Hematopoietic multipotent progenitor cell treated with erythropoietin and hydrocortisone succinate and interleukin-3 and kit ligand, for 15 days (in vitro differentiated cells): ENCODE measurements at regions not wholly inside any gene's neighbourhood (a gene's known extent, or its start where the extent isn't known, plus 50 kb on each side); places are given as distances from the start of the nearest gene placed in this dataset.
"Not testable (repeated sequence)": the region's sequence is repeated elsewhere in the genome, so short reads cannot be mapped to it uniquely, and the experiment has no call there.

Source experiments
- DNase-seq: peaks from one replicate; pipeline ENCODE4 v3.0.0-alpha.2; 2015; ENCODE audit warnings: low spot score

DNA sequence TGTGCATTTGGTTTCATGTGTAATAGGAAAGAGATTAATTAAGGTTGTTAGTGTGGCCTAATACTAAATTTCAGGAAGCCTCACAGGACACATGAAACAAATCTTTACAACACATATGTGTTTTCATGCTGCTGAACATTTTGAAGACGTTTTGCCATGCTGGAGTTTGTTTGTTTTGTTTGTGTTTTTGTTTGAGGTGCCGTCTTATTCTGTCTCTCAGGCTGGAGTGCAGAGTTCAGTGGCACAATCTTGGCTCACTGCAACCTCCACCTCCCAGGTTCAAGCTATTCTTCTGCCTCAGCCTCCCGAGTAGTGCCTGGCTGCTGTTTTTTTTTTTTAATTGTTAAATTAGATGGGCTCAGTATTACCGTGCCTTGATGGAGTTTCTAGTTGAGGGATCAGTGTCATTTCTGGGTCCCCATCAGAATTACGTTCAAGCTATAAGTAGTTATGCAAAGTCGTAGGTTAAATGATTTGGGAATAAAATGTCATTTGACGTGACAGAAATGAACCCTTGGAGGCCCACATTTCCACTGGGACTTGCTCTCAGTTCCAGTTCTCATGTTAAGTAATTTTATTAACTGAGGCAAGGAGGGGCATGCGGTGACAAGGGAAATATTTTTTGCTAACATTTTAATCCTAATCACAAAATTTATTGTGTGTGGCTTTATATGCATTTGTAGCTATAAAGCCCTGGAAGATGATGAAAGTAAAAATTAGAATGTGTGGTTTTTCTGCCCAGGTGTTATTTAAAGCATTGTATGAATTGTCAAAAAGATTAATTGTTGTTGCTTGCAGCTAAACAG, 196.9 kb downstream of the TM9SF2 start:
- no peak for DNase-seq

DNA sequence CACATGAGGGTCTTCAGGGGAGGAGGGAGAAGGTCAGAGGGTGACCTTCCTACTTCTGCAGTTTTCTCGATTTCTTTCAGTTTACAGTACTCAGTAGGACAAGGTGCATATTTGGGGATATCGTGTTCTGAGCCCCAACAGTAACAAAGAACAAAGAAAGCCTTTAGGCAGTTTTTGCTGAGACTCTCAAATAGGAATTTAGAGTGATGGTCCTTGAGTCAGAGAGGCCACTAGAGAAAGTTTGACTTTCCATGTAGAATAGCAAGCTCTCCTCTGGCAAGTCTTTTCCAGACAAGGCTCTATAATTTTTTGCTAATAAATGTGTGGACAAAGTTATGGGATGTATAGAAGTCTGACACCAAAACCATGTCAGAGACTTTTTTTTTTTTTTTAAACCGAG, 194.6 kb downstream of the TM9SF2 start:
- DNase-seq = no peak

DNA sequence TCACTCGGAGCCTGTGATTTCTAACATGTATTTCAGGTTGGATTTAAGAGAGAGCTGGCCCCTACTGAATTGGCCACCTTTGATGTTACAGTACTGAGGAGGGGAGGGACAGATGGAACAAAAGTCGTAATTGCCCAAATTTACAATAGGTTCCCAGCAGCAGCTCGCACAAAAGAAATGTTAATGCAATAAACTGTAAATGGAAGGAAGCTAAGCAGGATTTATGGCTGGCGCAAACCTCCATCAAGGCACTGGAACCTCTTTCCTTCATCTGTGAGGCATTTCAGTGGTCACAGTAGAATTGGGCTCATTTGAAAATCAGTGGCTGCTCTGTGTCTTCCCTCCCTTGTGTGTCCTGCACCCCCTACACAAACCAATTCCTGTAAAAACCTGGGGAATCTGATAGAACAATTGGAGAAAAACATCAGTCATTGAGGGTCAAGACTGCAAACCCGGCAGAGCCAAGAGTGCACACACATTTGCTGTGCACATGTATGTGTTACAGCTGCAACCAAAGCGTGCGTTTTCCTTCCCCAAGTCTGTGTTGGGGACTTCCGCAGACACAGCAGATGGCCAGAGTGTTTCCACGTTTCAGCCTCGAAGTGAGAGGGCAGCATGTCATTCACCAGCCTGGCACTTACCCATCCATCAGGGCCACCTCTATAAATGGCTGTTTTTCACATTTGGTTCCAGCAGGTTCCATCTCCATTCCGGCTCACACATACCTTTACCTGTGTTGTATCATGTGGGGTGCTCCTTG, 192.8 kb downstream of the TM9SF2 start:
- DNase-seq = no peak

DNA sequence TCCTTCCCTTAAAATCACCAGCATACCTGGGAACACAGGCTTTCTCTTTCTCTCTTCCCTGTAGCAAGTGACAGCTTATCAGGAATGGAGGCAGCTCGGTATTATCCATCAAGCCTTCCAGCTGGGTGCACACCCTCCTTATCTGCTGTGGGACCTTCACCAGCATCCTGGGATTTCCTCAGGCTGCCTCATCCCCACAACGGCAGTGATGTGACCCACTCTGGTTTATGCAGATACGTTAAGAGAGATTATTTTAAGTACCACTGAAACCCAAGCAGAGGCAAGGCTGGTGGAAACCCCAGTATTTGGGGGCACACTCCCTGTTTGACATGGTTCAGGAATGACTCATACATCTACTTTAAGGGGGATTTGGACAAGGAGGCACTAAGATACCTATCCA, 192.1 kb downstream of the TM9SF2 start:
- no peak for DNase-seq

DNA sequence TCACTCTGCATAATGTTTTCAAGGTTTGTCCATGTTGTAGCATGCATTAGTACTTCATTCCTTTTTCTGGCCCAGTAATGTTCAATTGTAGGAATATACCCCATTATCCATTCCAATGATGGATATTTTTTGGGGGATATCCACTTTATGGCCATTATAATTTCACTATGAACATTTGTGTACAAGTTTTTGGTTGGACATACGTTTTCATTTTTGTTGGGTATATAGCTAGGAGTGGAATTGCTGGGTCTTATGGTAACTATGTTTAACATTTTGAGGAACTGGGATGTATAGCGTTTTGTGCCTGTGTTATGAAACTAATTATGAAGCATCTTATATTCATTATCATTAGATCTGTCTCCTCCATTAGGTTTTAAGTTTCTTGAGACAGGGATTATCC, 191.6 kb downstream of the TM9SF2 start:
- DNase-seq = no peak

DNA sequence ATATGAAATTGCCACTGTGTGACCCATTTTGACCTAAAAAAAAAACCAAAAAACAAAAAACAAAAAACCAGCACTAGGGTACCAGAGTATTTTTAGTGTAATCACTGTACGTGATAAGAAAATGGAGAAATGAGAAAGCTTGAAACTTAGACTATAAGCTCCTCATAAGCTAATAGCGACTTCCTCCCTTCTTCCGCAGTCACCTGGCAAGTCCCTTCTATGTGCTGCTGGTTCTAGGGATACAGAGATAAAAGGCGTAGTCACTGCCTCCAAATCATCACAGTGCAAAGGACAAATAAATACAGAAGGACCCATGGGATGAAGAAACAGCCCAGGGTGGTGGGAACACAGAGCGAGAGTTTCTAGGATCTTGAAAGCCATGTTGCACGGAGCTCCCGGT, 190.3 kb downstream of the TM9SF2 start:
- DNase-seq = no peak

DNA sequence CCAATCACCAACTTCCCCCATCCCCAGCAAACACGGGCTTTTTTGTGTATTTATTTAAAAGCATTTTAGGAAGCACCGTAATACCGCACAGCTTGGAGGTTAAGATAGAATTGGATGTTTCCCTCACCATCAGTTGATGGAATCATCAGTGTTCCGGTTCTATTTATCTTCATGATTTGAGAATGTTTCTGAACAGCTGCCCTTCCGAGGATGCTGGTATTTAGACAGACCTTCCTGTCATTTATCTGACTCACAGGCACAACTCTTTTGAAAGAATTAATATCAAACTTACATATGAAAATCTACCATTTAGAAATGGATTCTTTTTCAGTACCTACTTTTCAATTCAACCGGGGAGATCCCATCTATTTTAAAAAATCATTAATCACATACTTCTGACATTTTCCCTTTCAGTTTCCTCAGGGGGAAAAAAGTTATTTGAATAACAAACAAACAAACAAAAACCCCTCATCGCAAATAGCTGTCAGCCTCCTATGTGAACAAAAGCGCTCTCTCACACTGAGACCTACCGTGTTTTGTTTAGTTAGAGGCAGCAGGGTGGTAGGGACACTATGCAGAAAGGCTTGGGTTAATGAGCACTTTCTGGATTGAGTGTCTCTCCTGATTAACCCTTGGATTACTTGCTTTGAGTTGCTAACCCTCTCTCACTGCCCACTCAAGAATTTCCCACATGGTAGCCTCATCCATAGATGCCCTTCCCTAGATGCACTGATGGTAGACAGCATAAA, 189.3 kb downstream of the TM9SF2 start:
- DNase-seq = no peak

DNA sequence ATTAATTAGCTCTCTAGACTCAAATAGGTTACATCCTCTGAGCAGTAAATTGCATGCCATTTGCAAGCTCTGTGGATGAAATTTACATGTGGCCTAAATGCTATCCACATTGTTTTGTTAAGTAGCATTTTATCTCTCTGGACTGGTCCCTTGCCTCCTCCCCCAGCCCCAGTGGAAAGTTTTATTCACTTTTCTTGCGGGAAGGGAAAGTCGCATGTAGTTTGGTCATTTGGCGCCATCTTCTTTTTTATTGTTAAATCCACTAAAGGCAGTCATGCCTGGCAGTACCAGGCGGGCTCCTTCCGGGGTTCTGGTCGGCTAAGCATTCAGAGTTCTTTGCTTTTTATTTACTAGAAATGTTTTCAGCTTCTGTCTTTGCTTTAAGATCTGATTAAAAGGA, 188.7 kb downstream of the TM9SF2 start:
- no peak for DNase-seq

DNA sequence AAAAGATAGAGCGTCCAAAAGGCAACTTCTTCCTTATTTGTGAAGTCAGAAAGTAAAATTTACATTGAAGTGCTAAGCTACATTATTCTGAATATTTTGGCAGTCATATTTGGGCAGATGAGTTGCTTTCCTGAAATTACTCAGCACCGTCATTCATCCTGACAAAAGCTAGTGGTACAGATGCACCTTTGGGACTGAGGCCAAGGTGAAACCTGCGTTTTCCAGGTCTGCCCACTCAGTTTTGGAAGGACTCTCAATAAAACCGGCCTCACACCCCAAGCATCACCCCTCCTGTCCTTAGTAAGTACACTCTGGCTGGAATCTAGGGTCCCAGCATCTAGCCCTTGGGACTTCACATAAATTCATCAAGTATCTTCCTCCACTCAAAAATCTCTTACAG, 187.5 kb downstream of the TM9SF2 start:
- DNase-seq = no peak

DNA sequence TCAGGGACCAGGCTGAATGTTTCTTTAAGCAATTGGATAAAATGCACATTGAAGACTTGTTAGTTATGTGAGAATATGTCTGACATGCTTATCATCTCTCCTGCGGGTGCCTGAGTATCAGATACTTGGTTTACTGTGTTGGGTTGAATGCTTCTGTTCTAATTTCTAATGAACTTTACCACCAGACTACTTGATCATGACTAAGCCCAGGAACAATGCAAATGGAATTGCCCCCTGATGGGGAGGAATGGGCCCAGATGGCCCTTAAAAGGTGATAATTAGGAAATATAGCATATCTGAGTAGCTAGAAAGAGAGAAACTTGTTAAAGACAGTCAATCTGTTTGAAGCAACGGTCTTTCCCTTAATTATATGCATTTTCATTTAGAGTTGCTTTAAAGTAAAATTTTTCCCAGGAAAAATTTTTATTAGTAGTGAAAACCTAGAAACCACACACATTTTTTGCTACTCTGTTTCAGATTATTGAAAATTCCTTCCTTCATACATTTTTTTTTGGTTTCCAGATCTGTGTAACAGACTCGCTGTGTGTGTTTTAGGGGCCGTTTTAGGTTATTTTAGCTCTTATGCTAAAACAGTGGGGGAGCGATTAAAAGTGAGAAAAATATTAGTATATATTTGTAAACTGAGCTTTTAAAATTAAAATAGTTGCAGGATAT, 186.6 kb downstream of the TM9SF2 start:
- peak; percentile 8 for DNase-seq

DNA sequence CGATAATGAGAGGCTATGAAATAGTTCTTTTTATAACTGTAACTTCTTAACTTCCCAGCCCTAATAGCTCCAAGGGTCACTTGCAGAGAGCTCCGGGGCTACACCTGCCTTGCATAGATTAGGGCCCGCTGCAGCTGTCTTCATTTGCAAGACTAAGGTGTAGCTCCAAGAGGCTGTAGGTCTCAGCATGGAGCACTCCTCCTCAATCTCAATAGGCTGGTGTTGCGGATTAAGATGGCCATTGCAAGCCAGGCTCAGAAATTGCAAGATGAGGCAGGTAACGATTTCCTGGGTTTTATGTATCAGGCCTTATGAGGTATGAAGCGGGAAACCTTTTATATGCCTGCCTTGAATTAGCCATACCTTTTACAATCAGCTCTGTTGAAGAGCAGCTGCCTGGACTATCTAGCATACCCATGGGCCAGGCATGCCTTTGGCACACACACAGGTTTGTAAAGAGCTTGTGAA, 185.7 kb downstream of the TM9SF2 start:
- DNase-seq = peak; percentile 55

DNA sequence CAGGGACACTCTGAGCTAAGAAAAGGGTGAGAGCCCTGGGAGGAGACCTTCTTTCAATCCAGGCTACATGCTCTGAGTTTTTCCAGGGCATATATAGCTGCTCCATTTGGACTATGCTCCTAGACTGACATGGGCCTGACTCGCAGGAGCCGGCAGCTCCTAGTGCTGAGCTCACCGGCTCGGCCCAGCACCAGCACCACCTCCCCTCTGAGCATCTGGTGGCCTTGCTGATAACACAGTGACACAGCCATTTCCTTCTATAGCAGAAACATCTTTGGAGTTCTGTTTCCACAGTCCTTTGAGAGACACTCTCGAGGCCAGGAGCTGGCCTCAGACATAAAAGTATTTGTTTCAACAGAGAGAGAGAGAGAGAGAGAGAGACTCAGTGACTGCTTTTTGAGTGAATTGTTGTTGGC, 184.9 kb downstream of the TM9SF2 start:
- DNase-seq = peak; percentile 85

DNA sequence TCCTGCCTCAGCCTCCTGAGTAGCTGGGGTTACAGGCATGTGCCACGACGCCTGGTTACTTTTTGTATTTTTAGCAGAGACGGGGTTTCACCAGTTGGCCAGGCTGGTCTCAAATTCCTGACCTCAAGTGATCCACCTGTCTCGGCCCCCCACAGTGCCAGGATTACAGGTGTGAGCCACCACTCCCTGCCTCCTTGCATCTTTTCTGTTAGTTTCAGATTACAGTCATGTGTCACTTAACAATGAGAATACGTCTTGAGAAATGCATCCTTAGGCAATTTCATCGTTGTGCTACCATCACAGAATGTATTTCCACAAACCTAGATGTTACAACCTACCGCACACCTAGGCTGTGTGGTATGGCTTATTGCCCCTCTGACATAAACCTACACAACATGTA, 180.4 kb downstream of the TM9SF2 start:
- DNase-seq = no peak

DNA sequence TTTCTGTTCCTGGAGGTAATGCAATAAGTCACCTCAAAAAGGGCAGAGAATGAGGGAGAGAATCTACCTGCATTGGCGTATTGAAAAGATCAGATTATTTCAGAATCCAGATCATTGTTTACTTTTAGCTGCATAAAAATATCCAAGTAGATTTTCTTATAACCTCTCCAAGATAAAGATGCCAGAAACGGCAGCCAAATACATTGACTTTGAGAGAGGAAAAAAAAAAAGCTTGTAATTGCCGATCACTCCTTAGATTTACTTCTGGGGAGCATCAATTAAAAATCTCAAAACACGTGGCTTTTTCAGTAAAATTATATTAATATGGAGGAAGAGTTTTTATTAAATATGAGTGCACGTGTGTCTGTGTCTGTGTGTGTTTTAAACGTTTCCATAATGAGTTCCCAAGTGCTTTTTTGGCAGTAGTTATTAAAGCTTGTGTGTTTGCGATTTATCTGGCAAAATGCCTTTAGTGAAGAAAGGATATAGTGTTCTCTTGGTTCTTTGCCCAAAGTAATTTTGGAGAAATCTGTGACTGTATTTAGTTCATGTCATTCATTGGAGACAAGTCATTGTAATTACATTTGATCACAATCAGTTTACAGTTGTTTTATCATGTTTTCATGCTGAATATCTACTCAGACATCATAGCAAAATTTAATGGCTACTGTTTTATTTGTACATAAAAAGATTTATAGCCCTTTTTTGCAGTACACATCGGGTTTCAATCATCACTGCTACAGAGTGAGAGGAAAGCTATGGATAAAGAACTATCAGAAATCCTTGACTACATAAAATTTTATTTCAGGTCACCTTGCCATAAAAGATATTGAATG, 176.1 kb downstream of the TM9SF2 start:
- no peak for DNase-seq

DNA sequence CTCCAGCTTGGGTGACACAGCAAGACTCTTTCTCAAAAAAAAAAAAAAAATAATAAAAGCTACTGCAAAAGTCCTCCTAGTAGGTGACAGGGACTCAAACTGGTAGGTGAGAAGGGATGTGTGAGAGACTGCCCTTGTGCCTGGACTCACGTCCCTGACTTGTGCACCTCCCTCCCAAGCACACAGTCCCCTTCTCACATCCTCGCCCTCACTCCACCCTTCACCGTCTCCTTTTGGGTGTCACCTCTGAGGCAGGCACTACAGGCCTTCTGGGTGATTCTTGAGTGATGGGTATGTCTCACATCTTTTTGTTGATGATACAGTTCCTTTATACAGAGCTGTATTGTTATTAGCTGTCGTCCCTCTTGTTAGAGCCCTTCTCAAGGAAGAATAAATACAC, 170.5 kb downstream of the TM9SF2 start:
- no peak for DNase-seq

DNA sequence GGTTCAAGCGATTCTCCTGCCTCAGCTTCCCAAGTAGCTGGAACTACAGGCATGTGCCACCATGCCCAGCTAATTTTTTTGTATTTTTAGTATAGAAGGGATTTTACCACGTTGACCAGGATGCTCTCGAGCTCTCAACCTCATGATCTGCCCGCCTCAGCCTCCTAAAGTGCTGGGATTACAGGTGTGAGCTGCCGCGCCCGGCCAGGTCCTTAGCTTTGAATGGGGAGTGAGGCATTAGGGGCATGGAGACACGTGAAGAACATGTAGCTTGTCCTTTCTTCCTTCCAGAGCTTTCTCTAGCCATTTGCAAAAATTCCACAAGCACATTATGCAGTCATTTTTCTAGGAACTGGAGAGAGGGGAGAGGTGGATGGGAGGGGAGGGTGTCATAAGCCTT, 167.8 kb downstream of the TM9SF2 start:
- DNase-seq = not testable (repeated sequence)

DNA sequence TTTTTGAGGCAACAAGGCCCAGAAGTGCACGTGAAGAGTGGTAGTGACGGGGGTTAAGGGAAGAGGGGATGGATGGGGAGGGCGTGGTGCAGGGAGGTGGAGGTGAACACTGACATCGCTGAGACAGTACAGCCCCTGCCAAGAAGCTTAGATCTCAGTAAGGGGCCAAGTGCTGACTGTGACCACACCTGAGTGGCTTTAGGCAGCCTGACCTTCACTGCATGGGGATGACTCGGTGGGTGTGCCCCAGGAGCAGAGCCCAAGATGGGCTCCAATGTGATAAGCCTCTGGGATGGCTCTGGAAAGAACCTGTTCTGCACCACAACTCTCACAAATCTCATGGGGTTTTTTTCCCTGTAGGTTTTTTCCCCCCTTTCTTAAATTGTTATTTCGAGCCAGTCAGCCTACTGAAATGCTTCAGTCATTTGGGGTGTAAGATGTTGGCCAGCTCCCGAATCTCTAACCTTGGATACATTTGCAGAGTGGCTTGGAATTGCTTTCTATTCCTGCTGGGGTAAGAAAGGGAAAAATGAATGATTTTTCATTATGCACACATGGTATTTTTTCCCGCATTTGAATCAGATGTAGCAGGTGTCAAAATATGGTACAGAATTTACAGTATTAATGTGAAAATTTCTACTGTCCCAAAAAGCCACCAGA, 165.0 kb downstream of the TM9SF2 start:
- DNase-seq = no peak

DNA sequence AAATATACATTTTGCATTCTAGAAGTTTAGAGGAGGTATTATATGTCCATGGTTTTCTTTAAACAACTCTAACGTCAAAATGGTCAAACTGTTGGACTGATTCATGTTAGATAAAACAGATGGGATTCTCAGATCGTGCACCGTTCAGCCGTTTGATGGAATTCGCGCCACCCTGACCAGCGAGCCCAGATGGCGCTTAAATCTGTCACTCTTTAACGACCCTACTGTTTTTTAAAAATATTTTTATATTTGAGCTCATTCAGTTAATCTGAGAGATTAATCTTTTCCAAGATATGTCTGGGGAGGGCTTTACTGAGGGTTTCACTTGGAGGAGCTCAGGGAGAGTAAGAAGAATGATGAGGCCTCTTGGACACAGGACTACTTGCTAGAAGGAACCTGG, 164.4 kb downstream of the TM9SF2 start:
- no peak for DNase-seq

DNA sequence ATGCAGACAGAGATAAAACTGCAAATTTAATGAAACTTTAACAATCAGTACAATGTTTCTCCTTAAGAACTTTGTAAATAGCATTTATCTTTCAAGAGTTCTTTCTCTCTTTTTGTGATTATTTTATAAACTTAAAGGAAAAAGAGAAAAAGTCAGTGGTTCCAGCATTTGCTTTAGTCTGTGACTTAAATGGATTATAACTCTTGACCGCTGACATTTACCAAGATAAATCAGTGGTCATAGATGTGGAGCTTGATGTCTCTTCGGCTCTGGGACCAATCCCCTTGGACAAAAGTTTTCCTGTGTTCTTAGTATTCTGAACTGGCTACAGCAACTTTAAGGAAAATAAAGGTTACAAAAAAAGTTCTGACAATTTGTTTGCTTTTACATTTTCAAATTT, 162.6 kb downstream of the TM9SF2 start:
- DNase-seq = no peak

DNA sequence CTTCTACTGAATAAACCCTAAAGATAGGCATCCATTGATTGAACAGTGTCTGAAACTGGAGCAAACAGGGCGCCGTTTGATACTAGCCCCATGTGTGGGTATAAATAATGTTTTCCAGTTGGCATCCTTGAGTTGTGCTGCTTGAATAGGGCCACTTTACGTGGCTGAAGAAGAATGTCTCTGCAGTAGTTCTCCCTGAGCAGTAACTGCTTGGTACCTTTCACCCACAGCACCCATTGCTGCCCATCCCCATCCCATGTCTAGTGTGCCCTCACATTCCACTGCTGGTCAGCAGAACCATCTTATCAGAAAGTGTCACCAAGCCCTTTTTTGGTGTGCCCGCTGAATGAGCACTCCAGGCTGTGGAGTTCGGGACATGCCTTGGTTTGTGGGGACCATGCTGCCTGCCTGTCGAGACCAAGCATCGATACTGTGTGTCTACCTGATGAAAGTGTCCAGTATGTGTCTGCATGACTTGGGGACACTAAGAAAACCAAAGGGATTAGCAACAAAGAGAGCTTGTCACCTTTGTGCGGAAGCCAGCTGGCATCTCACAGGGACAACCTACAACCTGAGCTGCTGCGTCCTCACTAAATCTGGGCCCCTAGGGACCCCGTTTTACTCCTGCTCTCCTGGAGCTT, 162.0 kb downstream of the TM9SF2 start:
- no peak for DNase-seq
